GM12878 (cell line): ENCODE measurements at regions not wholly inside any gene's neighbourhood (a gene's known extent, or its start where the extent isn't known, plus 50 kb on each side); places are given as distances from the start of the nearest gene placed in this dataset.

ENCODE experiments used
- ATAC-seq: fragments of 200-7000 bp; cut with Tn5 transposase; 3 replicates; pipeline ENCODE4 v1.9.1; 2020; ENCODE audit warnings: mild to moderate bottlenecking, moderate library complexity
- BruUV-seq: library from RNA; stranded (reverse); fragments of 400-500 nt; replicated peaks from 2 replicates; lab custom pipeline; 2021; lab: Mats Ljungman, UMichigan
- CTCF ChIA-PET: fragments of 300-600 bp; sonication (Branson Sonifier 250); formaldehyde crosslinking; extraction: SDS; loops from one replicate; lab custom pipeline; 2021; ENCODE audit warnings: inconsistent platforms; lab: Yijun Ruan, JAX
- POLR2A ChIA-PET: fragments of 350-600 bp; formaldehyde crosslinking; extraction: SDS; loops from one replicate; lab custom pipeline; 2021; ENCODE audit warnings: inconsistent platforms; lab: Charles Lee
- RAD21 ChIA-PET: fragments of 300-600 bp; sonication (Branson Sonifier 250); formaldehyde crosslinking; loops from one replicate; lab custom pipeline; 2023; ENCODE audit warnings: antibody characterized with exemption; ENCODE audit not compliant: unreplicated experiment; lab: Charles Lee
- SMC1A ChIA-PET: fragments of 300-600 bp; sonication (Branson Sonifier 250); formaldehyde crosslinking; loops from one replicate; lab custom pipeline; 2023; ENCODE audit not compliant: unreplicated experiment, uncharacterized antibody; lab: Charles Lee
- DNase-seq: peaks from one replicate; pipeline ENCODE4 v3.0.0-alpha.2; 2011; ENCODE audit warnings: low read depth, low spot score
- FAIRE-seq: peaks from 3 replicates; lab custom pipeline; 2011; peaks lifted over from hg19 to GRCh38; lab: Jason Lieb, UNC
- H2AFZ ChIP-seq: 2 replicates; pipeline ENCODE4 v1.6.0; 2011; ENCODE audit warnings: low read depth, low read length, control low read depth; ENCODE audit not compliant: control insufficient read depth
- H3K27ac ChIP-seq: 2 replicates; pipeline ENCODE4 v1.5.1; 2011; ENCODE audit warnings: control low read depth; ENCODE audit not compliant: control insufficient read depth, insufficient read depth
- H3K27me3 ChIP-seq, 2 experiments: replicated peaks in 1 of 2; 2 replicates each; pipeline versions ENCODE4 v1.6.0 to v1.6.1; 2011; ENCODE audit warnings: low read length in 1 of 2; ENCODE audit not compliant: control insufficient read depth in 2 of 2, insufficient read depth in 2 of 2
- H3K36me3 ChIP-seq, 2 experiments: 2 replicates each; pipeline ENCODE4 v1.5.1; 2011; ENCODE audit warnings: low read length in 1 of 2; ENCODE audit not compliant: control insufficient read depth in 2 of 2, insufficient read depth in 2 of 2
- H3K4me1 ChIP-seq: 2 replicates; pipeline ENCODE4 v1.6.1; 2011; ENCODE audit warnings: mild to moderate bottlenecking, low read length, moderate library complexity, mixed read lengths; ENCODE audit not compliant: control insufficient read depth, insufficient read depth
- H3K4me2 ChIP-seq: 2 replicates; pipeline ENCODE4 v1.6.0; 2011; ENCODE audit warnings: control low read depth; ENCODE audit not compliant: control insufficient read depth, insufficient read depth
- H3K4me3 ChIP-seq: fragments of 200-600 bp; sonication (generic); 2 replicates; pipeline ENCODE4 v1.5.1; 2016
- H3K79me2 ChIP-seq: 2 replicates; pipeline ENCODE4 v1.6.0; 2011; ENCODE audit warnings: low read length; ENCODE audit not compliant: control insufficient read depth, insufficient read depth
- H3K9ac ChIP-seq: 2 replicates; pipeline ENCODE4 v1.8.0; 2011; ENCODE audit warnings: low read length, control low read depth, mixed read lengths; ENCODE audit not compliant: control insufficient read depth, insufficient read depth
- H3K9me3 ChIP-seq: replicated peaks from 3 replicates; pipeline ENCODE4 v1.5.1; 2011; ENCODE audit warnings: mild to moderate bottlenecking, low read length; ENCODE audit not compliant: control insufficient read depth, insufficient read depth
- H4K20me1 ChIP-seq: 2 replicates; pipeline ENCODE4 v1.6.0; 2011; ENCODE audit not compliant: control insufficient read depth, insufficient read depth
- BCL11A ChIP-seq: IDR thresholded peaks from 2 replicates; pipeline ENCODE4 v1.6.1; 2011; ENCODE audit warnings: low read depth, low read length
- BMI1 ChIP-seq: fragments of 450-650 bp; IDR thresholded peaks from 2 replicates; pipeline ENCODE4 v1.6.1; 2016; ENCODE audit warnings: mild to moderate bottlenecking, moderate library complexity, borderline replicate concordance
- CREB1 ChIP-seq: IDR thresholded peaks from 2 replicates; pipeline ENCODE4 v1.6.1; 2012; ENCODE audit warnings: low read depth, mild to moderate bottlenecking, inconsistent platforms
- FOS ChIP-seq: IDR thresholded peaks from 3 replicates; pipeline ENCODE4 v1.6.1; 2011; ENCODE audit warnings: borderline replicate concordance; ENCODE audit not compliant: insufficient read length; ENCODE audit errors: extremely low read depth
- GATAD2B ChIP-seq: fragments of 450-650 bp; conservative IDR thresholded peaks from 2 replicates; pipeline ENCODE4 v1.6.1; 2017; ENCODE audit warnings: low read depth, mild to moderate bottlenecking, moderate library complexity
- MEF2A ChIP-seq: IDR thresholded peaks from 2 replicates; pipeline ENCODE4 v1.6.1; 2011; ENCODE audit warnings: low read depth, mild to moderate bottlenecking, low read length, moderate library complexity; ENCODE audit not compliant: insufficient read depth
- RCOR1 ChIP-seq: conservative IDR thresholded peaks from 2 replicates; pipeline ENCODE4 v1.6.1; 2012; ENCODE audit warnings: low read depth, low read length, improper control_type of control experiment
- SMAD1 ChIP-seq: fragments of 450-650 bp; IDR thresholded peaks from 2 replicates; pipeline ENCODE4 v1.6.1; 2018; ENCODE audit warnings: mild to moderate bottlenecking, low read depth; ENCODE audit not compliant: partially characterized antibody
- SMAD5 ChIP-seq: IDR thresholded peaks from 2 replicates; pipeline ENCODE4 v1.6.1; 2016; ENCODE audit warnings: antibody characterized with exemption, low read depth
- SP1 ChIP-seq: IDR thresholded peaks from one replicate; pipeline ENCODE4 v1.6.1; 2011; ENCODE audit warnings: low read depth, low read length
- SRF ChIP-seq, 2 experiments: IDR thresholded peaks; 2 replicates each; pipeline ENCODE4 v1.6.1; 2011; ENCODE audit warnings: low read depth in 2 of 2, low read length in 2 of 2, mild to moderate bottlenecking in 1 of 2, moderate library complexity in 1 of 2
- ZBED1 ChIP-seq: IDR thresholded peaks from 2 replicates; pipeline ENCODE4 v1.6.1; 2016; ENCODE audit warnings: borderline replicate concordance
- WGBS: methylation state at CpG from one replicate; pipeline ENCODE4 v1.1.6; 2016; ENCODE audit warnings: low lambda C conversion rate; ENCODE audit not compliant: insufficient replicate concordance, insufficient coverage; ENCODE audit errors: missing lambda C conversion rate; 5-methylcytosine and 5-hydroxymethylcytosine counted together
- in situ Hi-C: fragments of 300-500 bp; cut with MboI; formaldehyde crosslinking; loops from 9 replicates; pipeline ENCODE4 v1.14.3; 2018; ENCODE audit warnings: mixed read lengths
- intact Hi-C: fragments of 100-400 bp; cut with micrococcal nuclease; formaldehyde crosslinking; loops from one replicate; pipeline ENCODE4 v1.14.2; 2022; ENCODE audit not compliant: unreplicated experiment
- TF ChIP-seq, protein P1 (sequence below): fragments of 450-650 bp; IDR thresholded peaks from 2 replicates; pipeline ENCODE4 v1.6.1; 2017; ENCODE audit warnings: mild to moderate bottlenecking, moderate library complexity
- TF ChIP-seq, protein P2 (sequence below): fragments of 450-650 bp; IDR thresholded peaks from 2 replicates; pipeline ENCODE4 v1.6.1; 2016; ENCODE audit warnings: mild to moderate bottlenecking, moderate library complexity, borderline replicate concordance
- TF ChIP-seq, protein P3 (sequence below): fragments of 450-650 bp; IDR thresholded peaks from 2 replicates; pipeline ENCODE4 v1.6.1; 2016; ENCODE audit warnings: mild to moderate bottlenecking

DNA sequence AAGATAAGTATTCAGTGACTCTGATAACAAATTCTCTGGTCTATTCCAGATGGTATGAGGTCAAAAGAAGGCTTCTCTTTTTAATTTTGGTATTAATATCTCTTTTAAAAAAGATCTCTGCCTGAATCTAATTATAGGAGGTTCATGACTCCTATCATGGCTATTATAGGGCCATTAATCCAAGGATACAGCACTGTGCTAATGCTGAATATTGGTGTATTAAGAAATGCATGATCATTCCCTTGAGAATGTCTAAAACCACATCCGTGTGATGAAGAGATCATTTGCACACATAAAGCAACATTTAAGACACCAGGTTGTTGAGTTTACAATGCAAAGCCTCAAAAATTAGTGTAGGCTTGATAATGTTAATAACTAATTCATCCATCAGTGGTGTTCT is 160.4 kb upstream of the MON1B start:
- Histone ChIP-seq H3K9me3 (no peaks in the 10 kb centered on the region), H2AFZ (no peak overlapping the region), H3K4me3 (no peak overlapping the region), H4K20me1 (no peaks in the 10 kb centered on the region), H3K4me2 (no peak overlapping the region), H3K36me3 (no peaks in the 10 kb centered on the region), H3K27ac (no peak overlapping the region), H3K9ac (no peak overlapping the region), H3K79me2 (no peaks in the 10 kb centered on the region), H3K27me3 (no peaks in the 10 kb centered on the region), H3K4me1 (no peaks in the 10 kb centered on the region)
- FAIRE-seq (no peak), ATAC-seq (no peak), DNase-seq (no peak)
- SMC1A ChIA-PET: no interaction called here
- POLR2A ChIA-PET: no interaction called here
- intact Hi-C loops (no loop called here), in situ Hi-C loops (no loop called here)
- WGBS: 0% methylated on average over 1 of the region's 1 CpG
- no TSS peak for BruUV-seq
- RAD21 ChIA-PET: no interaction called here
- CTCF ChIA-PET: no interaction called here
- TF ChIP-seq, protein P1, sequence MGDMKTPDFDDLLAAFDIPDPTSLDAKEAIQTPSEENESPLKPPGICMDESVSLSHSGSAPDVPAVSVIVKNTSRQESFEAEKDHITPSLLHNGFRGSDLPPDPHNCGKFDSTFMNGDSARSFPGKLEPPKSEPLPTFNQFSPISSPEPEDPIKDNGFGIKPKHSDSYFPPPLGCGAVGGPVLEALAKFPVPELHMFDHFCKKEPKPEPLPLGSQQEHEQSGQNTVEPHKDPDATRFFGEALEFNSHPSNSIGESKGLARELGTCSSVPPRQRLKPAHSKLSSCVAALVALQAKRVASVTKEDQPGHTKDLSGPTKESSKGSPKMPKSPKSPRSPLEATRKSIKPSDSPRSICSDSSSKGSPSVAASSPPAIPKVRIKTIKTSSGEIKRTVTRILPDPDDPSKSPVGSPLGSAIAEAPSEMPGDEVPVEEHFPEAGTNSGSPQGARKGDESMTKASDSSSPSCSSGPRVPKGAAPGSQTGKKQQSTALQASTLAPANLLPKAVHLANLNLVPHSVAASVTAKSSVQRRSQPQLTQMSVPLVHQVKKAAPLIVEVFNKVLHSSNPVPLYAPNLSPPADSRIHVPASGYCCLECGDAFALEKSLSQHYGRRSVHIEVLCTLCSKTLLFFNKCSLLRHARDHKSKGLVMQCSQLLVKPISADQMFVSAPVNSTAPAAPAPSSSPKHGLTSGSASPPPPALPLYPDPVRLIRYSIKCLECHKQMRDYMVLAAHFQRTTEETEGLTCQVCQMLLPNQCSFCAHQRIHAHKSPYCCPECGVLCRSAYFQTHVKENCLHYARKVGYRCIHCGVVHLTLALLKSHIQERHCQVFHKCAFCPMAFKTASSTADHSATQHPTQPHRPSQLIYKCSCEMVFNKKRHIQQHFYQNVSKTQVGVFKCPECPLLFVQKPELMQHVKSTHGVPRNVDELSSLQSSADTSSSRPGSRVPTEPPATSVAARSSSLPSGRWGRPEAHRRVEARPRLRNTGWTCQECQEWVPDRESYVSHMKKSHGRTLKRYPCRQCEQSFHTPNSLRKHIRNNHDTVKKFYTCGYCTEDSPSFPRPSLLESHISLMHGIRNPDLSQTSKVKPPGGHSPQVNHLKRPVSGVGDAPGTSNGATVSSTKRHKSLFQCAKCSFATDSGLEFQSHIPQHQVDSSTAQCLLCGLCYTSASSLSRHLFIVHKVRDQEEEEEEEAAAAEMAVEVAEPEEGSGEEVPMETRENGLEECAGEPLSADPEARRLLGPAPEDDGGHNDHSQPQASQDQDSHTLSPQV: no peak
- TF ChIP-seq, protein P2, sequence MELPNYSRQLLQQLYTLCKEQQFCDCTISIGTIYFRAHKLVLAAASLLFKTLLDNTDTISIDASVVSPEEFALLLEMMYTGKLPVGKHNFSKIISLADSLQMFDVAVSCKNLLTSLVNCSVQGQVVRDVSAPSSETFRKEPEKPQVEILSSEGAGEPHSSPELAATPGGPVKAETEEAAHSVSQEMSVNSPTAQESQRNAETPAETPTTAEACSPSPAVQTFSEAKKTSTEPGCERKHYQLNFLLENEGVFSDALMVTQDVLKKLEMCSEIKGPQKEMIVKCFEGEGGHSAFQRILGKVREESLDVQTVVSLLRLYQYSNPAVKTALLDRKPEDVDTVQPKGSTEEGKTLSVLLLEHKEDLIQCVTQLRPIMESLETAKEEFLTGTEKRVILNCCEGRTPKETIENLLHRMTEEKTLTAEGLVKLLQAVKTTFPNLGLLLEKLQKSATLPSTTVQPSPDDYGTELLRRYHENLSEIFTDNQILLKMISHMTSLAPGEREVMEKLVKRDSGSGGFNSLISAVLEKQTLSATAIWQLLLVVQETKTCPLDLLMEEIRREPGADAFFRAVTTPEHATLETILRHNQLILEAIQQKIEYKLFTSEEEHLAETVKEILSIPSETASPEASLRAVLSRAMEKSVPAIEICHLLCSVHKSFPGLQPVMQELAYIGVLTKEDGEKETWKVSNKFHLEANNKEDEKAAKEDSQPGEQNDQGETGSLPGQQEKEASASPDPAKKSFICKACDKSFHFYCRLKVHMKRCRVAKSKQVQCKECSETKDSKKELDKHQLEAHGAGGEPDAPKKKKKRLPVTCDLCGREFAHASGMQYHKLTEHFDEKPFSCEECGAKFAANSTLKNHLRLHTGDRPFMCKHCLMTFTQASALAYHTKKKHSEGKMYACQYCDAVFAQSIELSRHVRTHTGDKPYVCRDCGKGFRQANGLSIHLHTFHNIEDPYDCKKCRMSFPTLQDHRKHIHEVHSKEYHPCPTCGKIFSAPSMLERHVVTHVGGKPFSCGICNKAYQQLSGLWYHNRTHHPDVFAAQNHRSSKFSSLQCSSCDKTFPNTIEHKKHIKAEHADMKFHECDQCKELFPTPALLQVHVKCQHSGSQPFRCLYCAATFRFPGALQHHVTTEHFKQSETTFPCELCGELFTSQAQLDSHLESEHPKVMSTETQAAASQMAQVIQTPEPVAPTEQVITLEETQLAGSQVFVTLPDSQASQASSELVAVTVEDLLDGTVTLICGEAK: no peak
- no peak for TF ChIP-seq ZBED1
- TF ChIP-seq, protein P3, sequence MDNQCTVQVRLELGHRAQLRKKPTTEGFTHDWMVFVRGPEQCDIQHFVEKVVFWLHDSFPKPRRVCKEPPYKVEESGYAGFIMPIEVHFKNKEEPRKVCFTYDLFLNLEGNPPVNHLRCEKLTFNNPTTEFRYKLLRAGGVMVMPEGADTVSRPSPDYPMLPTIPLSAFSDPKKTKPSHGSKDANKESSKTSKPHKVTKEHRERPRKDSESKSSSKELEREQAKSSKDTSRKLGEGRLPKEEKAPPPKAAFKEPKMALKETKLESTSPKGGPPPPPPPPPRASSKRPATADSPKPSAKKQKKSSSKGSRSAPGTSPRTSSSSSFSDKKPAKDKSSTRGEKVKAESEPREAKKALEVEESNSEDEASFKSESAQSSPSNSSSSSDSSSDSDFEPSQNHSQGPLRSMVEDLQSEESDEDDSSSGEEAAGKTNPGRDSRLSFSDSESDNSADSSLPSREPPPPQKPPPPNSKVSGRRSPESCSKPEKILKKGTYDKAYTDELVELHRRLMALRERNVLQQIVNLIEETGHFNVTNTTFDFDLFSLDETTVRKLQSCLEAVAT: no peak
- TF ChIP-seq SMAD5: no peak
- no peak for TF ChIP-seq BCL11A
- TF ChIP-seq MEF2A: no peak
- TF ChIP-seq GATAD2B: no peak
- TF ChIP-seq FOS: no peak
- TF ChIP-seq BMI1: no peak
- no peak for TF ChIP-seq RCOR1
- no peak for TF ChIP-seq SP1
- no peak for TF ChIP-seq CREB1
- TF ChIP-seq SMAD1: no peak
- no peak for TF ChIP-seq SRF (IDR thresholded peaks at IDR 0.05; ENCODE audit: low read depth in 2 of 2, low read length in 2 of 2)
